ENCODE measurements at regions not wholly inside any gene's neighbourhood (a gene's known extent, or its start where the extent isn't known, plus 50 kb on each side); places are given as distances from the start of the nearest gene placed in this dataset.
A peak's percentile ranks its signal among the peaks of the same experiment; 100 is the strongest.
"Not testable (repeated sequence)": the region's sequence is repeated elsewhere in the genome, so short reads cannot be mapped to it uniquely, and the experiment has no call there.

DNA sequence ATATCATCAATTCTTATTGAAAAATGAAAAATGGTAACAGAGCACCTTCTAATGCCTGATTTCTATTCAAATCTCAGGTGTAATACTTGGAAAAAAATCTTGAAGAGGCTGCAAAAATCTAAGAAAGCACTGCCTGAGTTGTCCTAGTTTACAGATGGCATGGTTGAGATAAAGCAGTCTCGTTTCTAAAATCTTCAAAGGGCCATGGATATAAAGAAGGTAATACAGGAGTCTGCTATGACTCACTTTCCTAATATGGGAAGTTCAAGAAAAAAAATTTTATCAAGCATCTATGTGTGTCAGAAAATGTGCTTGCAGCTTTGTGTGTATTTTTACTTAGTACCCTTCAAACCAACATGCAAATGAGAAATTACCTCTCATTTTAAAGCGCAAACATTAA is 163.3 kb downstream of the DMAC1 start:
- no peak for DNase-seq (ENCODE audit: low spot score in 2 of 2)
- no peak for FAIRE-seq

DNA sequence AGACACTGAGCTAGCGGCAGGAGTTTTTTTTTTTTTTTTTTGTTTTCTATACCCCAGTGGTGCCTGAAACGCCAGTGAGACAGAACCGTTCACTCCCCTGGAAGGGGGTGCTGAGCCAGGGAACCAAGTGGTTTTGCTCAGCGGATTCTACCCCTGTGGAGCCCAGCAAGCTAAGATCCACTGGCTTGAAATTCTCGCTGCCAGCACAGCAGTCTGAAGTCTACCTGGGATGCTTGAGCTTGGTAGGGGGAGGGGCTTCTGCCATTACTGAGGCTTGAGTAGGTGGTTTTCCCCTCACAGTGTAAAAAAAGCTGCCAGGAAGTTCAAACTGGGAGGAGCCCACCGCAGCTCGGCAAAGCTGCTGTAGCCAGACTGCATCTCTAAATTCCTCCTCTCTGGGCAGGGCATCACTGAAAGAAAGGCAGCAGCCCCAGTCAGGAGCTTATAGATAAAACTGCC is 173.0 kb downstream of the DMAC1 start:
- FAIRE-seq; DNase-seq (ENCODE audit: low spot score in 2 of 2): not testable (repeated sequence)

DNA sequence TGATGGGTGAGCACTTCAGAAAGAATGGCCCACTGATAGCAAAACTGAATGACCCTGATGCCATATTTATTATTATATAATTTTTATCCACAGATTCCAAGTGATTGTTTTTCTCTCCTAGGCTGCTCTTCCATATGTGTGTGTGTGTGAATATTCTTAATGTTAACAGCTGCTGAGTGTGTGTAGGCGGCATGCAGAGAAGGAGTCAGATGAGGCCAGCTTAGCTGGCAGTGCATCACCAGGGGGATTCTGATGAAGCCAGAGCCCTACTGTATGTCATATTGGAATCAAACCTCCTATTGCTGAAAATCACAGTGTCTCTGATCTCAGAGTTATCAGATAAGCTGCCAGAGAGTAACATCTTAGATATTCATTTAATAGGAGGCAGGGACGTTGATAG is 177.1 kb downstream of the DMAC1 start:
- FAIRE-seq (no peak), DNase-seq (ENCODE audit: low spot score in 2 of 2) (no peak)

DNA sequence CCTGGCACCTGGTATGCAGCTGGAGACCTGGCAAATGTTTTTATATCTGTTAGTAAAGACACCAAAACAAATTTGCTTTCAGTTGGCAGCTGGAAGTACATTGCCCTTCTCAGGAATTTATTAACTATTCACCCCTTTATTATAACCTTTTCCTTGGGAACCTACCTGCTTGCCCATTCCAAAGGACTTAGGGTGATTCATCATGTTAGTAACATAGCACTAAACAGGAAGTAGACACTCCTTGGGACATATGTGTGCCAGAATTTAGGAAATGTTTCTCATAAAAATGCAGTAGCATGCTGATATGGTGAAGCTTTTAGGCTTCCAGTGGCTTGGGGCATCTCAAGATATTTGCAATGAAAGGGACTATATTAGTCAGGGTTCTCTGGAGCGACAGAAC is 184.2 kb downstream of the DMAC1 start:
- no peak for DNase-seq (ENCODE audit: low spot score in 2 of 2)
- FAIRE-seq, result no peak

DNA sequence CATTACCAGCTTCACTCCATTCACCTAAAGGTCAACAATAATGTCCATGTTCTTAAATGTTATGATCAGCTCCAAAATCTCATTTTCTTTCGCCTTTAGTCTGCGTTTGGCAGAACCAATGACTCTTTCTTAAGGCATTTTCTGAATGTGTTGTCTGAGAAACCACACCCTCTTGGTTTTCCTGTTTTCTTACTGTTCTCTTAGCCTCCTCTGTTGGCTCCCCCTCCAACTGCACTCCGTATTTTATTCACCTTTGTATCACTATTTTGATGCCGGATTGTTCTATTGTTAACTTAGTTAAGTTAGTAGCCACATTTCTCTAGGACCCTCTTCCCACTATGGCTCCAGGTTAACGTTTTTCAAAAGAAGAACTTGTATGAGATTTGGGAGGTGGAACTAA is 185.6 kb downstream of the DMAC1 start:
- FAIRE-seq (no peak), DNase-seq (ENCODE audit: low spot score in 2 of 2) (no peak)

DNA sequence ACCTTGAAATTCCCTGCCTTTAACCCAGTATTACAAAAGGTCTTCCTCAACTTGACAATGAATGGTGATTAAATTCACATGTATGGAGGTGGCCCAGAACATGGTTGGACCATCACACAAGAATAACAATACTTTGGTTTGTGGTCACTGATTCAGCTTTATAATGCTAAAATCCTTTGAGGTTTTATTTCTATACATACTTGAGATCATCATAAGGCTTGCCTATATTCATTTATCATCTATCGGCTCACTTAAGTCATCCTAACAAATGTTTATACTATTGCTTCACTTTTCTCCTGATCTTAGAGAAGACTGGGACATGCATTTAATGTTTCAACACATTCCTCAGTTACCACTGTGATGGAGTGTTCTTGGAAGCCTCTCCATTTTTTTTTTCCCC is 191.3 kb downstream of the DMAC1 start:
- no peak for DNase-seq (ENCODE audit: low spot score in 2 of 2)
- no peak for FAIRE-seq

DNA sequence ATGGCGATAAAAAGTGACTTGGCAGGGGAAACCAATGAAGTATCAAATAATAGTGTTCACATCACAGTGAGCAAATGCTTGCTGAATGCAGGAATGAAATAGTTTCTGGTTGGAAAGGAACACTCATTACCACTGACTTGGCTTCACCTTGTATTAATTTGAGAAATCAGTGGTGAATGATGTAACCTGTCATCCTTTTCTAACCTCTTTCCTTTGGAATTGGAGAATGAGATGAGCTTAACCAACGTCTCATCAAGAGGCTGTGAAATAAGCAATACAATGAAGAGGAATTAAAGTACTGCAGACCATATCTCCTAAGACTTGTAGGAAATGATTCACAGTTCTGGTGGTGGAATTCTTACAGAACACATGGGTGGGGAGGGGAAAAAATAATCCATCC is 192.2 kb downstream of the DMAC1 start:
- DNase-seq (ENCODE audit: low spot score in 2 of 2) (no peak), FAIRE-seq (no peak)

DNA sequence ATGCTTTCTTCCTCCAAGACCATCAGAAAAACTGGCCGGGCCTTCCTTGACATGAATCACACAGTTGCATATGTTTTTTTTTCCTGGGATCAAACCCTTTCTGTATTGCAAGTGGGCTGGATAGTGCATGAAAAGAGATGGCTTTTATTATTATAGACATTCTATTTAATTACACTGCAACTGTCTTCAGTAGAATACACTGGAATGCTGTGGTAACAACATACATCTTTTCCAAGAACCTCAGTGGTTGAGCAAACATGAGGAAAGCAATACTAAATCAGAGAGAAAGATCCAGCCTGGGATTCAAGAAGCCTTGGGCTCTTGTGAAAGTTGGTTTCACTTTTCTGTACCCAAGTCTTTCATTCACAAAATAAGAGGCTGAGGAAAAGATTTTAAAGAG is 193.0 kb downstream of the DMAC1 start:
- DNase-seq (ENCODE audit: low spot score in 2 of 2), result no peak
- FAIRE-seq, result no peak

DNA sequence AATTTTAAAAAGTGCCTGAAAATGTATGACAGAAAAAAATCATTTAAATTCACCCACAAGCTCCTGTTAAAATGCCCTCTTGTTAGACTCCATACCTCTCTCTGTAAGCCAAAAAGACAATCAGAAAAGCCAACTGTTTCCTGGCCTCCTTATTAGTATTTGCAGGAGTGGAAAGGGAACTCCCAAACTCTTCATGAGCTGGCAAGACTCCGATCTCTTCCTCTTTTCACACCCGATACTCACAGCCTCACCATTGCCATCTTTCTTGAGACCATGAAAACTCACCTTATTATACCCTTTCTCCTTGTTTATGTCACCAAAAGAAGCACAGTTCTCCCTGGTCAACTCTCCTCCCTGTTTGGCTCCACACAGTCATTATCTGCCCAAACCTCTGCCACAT is 197.8 kb downstream of the DMAC1 start:
- no peak for DNase-seq (ENCODE audit: low spot score in 2 of 2)
- no peak for FAIRE-seq

DNA sequence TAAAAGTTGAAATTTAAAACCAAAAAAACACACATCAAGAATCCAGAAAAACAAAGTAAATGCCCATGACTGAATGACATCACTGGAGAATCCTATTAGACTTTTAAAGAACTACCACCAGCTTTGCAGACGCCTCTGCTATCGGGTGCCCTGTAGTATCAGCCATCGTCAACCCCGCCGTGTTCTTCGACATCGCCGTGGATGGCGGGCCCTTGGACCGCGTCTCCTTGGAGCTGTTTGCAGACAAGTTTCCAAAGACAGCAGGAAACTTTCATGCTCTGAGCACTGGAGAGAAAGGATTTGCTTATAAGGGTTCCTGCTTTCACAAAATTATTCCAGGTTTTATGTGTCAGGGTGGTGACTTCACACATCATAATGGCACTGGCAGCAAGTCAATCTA is 201.9 kb downstream of the DMAC1 start:
- DNase-seq (ENCODE audit: low spot score in 2 of 2), result no peak
- FAIRE-seq, result no peak

DNA sequence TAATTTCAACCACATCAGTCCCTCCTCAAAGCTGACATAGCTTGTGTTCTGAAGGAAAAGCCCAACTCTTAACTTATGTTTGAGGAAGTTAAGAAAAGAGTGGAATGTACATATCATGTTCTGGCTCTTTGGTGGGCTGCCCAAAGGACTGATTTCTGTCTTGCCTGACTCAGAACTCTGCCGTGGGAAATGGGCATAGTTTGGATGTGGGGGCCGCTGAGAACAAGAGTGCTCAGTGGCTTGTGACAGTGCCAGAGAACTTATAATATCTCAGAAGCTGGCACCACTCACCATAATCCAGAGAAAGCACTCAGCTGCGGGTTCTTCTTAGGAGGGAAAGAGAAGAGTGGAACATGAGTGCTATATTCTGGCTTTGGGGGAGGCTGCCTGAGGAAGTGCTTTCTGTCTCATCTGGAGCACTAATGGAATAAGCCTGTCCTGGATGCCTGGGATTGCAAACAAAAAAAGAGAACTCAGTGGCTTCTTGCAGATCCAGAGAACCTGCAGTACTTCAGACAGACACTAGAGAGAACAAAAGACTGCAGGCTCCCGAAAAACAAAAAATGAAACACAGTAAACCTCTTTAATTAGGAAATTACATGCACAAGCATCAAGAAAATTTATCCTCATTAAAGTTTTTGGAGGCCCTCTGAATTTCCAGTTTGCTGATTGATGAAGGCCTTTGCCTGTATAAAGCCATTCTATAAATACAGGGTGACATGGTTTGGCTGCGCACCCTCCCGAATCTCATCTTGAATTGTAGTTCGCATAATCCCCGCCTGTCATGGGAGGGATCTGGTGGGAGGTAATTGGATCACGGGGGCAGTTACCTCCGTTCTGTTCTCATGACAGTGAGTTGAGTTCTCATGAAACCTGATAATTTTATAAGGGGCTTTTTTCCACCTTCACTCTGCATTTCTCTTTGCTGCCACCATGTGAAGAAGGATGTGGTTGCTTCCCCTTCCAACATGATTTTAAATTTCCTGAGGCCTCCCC is 207.0 kb downstream of the DMAC1 start:
- no peak for DNase-seq (ENCODE audit: low spot score in 2 of 2)
- no peak for FAIRE-seq

DNA sequence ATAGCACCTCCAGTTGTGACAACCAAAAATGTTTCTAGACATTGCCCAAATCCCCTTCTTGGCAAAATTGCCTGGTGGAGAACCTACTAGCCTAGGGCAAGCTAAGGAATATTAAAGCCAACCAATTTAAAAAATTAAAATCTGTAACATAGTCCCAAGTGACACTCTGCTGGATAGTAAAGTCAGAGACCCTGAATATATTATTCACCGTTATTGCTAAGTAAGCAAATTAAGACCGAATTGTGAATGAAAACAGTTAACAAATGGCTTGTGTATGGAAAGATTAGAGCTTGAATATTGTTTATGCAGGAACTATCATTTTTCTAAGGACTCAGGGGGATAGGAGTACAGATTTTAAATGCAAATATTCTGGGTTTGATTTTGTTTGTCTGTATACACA is 208.1 kb downstream of the DMAC1 start:
- DNase-seq (ENCODE audit: low spot score in 2 of 2), result no peak
- FAIRE-seq, result no peak

DNA sequence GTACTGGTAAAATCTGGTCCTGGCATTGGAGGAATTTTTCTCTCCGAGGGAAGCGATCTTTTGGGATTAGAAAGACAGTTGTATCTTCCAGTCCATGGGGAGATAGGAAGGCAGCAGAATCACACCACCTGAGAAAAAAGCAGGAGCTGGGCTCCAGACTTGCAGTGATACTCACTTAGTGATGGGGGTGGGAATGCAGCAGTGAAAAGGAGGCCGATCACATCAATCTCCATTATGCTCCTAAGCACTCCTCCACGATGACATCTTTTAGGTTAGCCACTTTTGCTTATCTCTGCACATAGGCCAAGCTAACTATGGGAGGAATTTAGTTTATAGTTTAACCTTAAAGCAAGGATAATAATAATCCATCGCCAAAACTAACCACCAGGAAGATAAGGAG is 219.0 kb downstream of the DMAC1 start:
- FAIRE-seq, result no peak
- DNase-seq (ENCODE audit: low spot score in 2 of 2), result no peak

DNA sequence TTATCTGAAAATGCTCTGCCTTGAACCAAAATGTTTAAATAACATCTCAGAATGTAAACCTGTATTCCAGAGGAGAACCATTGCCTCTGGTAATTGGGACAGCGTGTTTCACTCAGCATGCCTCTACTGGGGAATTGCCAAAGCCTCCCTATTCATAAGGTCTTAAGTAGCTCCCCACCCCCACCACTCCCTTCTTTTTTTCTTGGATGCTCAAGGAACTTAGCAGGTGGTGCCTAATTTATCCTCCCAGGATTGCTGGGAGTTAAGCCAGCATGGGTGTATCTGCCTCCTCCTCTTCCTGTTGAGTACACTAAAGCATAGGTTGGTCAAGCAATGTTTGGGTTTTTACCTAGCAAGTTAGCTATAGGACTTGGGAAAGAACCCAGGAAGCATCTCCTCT is 220.2 kb downstream of the DMAC1 start:
- DNase-seq (ENCODE audit: low spot score in 2 of 2) (no peak), FAIRE-seq (no peak)

DNA sequence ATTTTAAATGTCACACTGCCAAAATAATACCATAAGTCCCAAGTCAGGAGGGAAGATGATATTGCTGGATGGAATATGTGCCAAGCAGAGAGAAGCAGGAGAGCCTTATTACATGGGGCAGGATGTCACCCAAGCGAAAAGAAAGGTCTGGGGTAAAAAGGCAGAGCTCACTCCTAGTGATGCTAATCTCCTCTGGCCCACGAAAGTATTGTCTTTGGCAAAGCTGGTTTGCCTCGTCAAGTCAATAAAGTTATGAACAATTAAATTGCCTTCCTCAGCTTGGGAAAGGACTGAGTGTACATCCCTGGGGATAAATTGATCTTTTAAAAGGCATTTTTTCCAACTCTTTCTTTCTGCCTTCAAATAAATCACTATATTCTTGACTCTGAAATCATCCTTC is 220.6 kb downstream of the DMAC1 start:
- no peak for DNase-seq (ENCODE audit: low spot score in 2 of 2)
- no peak for FAIRE-seq

DNA sequence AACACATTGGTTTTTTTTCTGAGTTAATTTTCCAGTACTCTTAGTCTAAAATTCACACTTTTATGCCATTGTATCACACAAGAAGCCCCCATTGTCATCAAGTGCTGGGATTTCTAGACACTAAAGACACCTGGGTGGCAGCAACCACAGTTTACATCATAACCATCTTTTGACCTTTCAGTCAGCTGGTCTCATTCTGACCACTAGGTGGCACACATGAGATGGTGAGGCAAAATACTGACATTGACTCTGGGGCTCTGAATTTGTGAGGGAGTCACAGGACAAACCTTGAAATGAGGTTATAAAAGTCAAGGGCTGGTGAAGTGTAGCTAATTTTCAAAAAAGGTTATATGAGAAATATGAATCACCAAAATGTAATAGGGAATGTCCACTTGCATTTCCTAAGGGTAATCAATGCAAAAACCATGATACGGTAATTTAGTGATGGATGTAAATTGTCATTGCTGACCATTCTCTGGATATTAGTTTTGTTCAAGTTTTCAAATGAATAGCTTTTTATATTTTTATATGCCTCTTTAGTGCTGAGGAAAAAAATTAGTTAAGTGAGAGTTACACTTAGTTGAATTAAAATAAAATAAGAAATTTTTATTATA is 229.4 kb downstream of the DMAC1 start:
- FAIRE-seq (peak; percentile 75), DNase-seq (ENCODE audit: low spot score in 2 of 2) (no peak)

DNA sequence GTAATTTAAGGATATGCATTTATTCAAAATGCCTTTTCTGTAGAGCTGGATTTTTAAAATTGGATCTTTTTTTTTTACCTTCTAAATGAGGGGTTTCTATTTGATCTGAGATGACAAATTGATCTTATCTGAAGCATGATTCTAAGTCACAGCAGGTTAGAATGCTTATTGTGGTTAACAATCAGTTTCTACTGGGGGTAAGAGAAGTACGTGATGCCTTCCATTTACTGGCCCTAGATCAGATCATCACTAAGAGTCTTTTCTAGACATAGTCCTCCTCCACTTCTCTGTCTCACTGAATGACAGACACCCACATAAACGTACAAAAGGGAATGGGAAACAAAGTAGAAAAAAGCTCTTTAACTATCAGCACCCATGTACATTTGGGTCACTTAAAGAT is 231.9 kb downstream of the DMAC1 start:
- DNase-seq (ENCODE audit: low spot score in 2 of 2) (no peak), FAIRE-seq (no peak)

DNA sequence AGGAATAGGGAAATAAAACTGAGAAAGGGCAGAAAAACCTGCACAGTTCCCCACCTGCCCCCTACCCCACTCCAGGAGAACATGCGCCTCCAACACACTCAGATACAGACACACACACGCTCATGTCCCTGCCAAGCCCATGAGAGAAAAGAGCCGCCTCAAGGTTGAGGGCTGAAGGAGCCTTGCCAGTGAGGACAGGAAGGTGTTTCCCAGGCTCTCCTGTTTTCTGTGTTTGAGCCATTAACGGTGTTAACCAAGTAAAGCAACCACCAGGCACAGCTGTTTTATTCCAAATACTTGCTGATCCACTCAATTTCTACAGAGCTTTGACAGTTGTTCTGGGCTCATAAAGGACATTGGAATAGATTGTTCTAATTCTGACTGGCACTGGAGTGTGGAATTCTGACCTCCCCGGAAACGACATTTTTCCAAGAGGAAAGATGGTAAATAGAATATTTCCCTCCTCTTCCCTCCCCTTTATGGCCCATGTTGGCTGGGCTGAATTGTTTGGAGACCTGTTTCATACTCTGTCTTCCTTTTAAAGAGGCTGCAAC is 238.0 kb downstream of the DMAC1 start:
- no peak for FAIRE-seq
- DNase-seq (ENCODE audit: low spot score in 2 of 2), result no peak

DNA sequence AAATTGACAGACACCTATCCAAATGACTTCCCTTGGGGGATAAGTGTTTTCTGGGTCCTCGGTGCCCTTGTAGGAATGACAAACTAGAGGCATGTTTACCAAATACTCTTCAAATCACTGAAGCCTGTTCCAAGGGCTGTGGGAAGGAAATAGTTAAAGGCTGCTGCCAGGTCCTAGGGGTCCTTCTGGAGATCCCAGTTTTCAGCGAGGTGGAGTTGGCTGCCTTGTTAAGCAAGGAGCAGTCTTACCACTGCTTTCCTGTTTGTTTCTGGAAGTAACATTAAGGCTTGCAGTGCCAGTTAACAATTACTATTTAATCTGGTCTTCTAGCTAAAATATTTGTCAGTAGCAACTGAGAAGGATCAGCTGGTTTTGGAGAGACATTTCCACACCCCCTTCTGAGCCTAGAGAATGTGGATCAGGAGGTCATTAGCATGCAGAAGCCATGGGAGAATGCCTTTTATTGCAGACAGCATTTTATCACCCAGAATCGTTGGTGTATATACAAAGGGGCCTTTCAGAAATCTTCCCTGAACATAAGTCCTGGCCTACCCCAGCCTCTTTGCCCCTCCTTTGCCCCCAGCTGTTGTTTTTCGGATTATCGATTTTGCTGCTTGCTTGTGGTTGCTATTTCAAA is 238.8 kb downstream of the DMAC1 start:
- DNase-seq (ENCODE audit: low spot score in 2 of 2), result no peak
- FAIRE-seq, result no peak

DNA sequence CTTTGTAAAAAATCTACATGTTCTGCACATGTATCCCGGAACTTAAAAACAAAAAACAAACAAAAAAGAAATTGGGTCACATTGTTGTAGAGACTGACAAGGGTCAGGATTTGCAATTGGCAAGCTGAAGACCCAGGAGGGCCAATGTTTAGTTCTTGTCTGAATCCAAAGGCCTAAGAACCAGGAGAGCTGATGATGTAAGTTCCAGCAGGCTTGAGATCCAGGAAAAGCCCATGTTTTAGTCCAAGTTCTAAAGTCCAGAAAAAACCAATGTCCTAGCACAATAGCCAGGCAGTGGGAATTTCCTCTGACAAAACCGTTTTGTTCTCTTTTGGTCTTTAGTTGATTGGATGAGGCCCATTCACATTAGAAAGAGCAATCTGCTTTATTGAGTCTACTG is 244.9 kb downstream of the DMAC1 start:
- DNase-seq (ENCODE audit: low spot score in 2 of 2), result no peak
- FAIRE-seq, result no peak

DNA sequence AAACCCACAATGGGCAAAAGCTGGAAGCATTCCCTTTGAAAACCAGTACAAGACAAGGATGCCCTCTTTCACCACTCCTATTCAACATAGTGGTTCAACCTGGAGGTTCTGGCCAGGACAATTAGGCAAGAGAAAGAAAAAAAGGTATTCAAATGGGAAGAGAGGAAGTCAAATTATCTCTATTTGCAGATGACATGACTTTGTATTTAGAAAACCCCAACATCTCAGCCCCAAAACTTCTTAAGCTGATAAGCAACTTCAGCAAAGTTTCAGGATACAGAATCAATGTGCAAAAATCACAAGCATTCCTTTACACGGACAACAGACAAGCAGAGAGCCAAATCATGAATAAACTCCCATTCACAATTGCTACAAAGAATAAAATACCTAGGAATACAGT is 246.9 kb downstream of the DMAC1 start:
- not testable (repeated sequence) for DNase-seq (ENCODE audit: low spot score in 2 of 2); FAIRE-seq

Measured in frontal cortex (tissue), 3 donors.